HG02870 (cell line): ENCODE measurements at regions not wholly inside any gene's neighbourhood (a gene's known extent, or its start where the extent isn't known, plus 50 kb on each side); places are given as distances from the start of the nearest gene placed in this dataset.
"Not testable (repeated sequence)": the region's sequence is repeated elsewhere in the genome, so short reads cannot be mapped to it uniquely, and the experiment has no call there.

ENCODE experiments used
- ATAC-seq: cut with Tn5 transposase; IDR thresholded peaks from one replicate; pipeline ENCODE4 v1.9.1; 2021; ENCODE audit warnings: mild to moderate bottlenecking, moderate library complexity; ENCODE audit not compliant: unreplicated experiment

DNA sequence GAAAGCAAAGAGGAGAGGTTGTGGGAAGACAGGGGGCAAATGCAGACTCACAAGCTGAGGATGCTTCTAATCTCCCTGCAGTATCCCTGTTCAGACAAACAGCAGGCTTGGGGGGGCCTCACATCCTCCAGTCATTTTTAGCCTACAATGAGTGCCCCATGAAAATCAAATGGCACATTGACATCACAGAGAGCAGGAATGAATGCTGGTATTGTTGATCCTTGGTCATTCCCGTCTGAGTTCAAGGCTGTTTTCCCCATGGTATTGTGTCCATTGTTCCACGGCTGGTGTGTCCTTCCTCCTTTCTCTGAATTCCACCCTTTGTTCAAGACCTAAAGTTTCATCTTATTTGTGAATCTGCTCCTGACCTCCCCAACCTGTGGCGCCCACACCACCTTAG lies 545.6 kb downstream of the AJAP1 start:
- no peak for ATAC-seq

DNA sequence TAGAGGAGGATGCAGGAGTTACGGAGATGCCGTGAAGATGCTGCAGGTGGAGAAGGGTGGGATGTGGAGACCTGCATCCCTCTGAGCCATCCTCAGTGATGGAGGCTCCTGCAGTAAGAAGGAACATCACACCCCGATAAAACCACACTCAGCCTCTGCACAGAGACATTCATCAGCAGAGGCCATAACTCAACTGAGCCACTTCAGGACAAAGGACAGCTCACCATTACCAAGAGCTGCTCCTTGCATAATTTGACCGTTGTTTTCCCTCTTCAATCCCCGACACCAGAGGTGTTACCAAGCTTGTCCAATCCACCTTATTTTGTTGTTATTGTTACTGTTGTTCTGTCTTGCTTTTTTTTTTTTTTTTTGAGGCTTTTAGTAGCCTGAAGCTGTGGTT lies 543.9 kb downstream of the AJAP1 start:
- ATAC-seq: no peak

DNA sequence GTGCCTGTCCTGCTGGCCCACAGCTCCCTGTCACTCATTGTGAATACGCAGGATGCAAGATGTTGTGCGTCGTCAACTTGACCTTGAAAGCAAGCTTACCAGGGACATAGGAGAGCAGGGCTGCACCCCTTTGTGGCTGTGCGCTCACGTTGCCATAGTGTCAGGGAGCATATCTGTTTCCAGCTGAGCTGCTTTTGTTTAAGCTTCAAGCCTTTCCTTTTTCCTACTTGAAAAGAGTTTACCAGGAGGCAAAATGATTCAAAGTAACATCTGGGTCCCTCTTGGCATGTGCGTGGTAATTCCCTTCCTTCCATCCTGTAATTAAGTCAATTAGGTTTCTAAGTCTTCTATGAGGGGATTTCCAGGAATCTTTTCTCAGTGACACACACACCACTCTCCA lies 537.1 kb downstream of the AJAP1 start:
- ATAC-seq: no peak

DNA sequence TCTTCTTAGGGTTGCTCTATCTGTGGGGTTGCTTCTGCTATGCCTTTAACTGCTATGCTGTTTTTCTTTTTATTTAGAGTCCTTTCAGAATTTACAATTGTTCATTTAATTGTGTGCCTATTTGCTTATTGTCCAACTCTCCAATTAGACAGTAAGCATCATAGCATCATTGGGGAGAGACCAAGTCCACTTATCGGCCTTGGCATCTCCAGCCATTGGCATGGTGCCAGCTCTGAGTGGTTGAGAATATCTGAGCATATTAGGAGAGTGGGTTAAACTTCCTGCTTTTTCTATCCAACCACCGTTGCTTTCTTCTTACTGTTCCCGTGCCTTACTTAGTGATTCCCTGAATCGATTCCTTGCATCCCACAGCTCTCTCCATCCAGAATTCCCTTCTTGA lies 535.0 kb downstream of the AJAP1 start:
- ATAC-seq: no peak

DNA sequence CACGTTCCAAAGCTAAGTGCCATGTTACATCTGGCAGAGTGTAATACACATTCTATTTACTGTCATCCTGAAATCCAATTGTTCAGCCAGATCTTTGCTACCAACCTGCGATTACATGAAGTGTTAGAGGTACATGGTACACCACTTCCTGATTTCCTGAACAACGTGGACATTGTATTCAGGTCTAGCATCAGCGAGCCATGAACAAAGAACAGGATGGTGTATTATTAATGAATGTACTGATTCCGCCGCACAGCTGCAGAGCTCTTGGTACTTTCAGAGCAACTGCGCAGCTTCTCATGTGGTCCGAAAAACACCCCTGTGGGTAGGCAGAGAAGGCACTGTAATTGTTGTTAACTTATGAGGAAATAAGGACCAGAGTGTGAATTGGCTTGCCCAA lies 511.4 kb downstream of the AJAP1 start:
- no peak for ATAC-seq

DNA sequence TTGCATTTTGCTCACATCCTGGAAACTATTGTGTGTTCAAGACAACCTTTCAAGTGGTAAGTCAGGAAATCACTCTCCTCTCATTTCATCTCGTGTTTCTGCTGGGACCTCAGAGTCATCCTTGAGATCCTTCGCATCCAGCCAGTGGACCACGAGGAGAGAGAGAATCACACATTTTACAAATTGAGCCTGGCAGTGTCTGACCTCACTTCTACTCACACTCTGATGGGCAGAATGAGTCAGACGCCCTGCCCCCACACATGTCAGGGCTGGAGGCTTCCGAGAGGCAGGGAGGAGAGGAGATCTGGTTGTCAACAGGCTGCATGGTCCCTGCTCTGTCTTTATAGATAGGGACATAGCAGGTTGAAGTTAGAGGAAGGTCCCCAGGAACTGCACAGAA lies 509.7 kb downstream of the AJAP1 start:
- ATAC-seq: no peak

DNA sequence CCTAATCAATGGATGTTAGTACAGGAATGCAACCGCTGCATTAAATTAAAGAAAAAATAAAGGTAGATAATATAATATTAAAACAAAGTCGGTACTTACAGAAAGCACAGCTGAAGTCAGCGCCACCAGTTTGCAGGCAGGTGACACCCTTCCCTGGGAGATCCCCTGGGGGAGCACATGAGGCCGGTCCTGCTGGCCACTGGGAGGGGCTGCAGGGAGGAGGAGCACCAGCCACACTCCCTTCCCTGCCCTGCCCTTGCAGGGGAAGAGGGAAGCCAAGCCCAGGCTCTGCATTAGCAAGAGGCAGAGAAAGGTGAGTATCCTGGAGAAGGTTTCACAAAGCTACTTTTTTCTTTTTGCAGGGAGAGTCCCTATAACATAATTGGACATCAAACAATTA lies 507.0 kb downstream of the AJAP1 start:
- no peak for ATAC-seq

DNA sequence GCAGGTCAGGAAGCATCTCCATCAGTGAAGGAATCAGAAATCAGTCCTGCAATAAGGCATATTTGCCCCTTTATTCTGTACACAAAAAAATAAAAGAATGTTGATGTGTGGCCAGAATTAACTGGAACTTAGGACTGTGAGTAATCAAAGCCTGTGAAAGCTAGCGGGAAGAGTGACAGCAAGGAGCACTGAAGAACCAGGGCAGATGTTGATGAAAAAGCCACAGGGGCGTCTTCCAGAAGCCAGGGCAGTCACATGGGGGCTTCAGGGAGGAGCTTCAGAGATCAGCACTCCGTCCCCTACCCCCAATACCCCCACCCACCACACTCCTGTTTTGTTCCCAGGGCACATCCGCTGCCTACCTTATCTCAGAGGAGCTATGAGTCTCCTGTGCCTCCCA lies 502.8 kb downstream of the AJAP1 start:
- ATAC-seq: no peak

DNA sequence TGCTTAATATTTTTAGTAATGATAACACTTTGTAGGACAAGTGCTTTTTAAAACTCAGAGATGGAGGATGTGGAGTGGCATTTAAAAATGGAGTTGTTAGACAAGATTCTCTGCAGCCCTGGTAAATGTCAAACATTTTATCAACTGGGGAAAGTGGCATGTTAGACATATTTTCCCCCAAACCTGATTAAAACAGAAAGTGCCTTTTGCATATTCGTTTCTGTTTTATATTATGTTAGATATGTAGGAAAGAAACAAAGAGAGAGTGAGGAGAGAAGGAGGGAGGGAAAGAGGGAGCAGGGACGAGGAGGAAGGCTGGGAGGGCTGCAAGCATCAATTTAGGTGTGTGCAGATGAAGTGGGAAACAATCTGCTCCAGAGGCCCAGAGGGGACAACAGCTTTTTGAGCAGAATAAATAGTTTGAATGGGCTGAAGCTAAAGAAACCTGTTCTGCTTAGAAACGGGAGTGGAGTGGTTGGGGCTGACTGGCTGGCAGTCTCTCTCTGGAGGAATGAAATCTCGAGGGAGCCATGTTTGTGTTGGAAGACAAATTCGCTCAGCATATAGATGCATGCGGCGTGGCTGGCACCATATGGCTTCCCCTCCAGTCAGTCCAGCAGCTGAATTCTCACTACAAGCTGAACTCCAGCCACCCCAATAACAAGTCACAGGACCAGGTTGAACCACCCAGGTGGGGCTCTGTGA lies 502.2 kb downstream of the AJAP1 start:
- no peak for ATAC-seq

DNA sequence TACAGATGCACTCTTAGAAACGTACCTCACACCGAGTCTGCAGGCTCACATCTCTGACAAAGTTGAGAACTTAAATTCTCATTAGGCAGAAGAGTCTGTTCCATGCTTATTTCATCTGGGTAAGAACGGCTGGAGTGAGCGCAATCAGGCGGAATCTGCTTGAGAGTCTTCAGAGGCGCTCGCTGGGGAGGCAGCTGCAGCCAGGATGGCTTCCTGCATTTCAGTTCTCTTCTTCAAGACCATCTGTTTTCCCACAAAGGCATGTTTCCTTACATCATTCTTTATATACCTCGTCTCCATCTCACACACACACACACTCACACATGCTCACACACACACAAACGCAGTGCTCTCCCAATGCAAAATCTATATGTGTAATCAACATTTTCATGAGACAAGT lies 497.1 kb downstream of the AJAP1 start:
- no peak for ATAC-seq

DNA sequence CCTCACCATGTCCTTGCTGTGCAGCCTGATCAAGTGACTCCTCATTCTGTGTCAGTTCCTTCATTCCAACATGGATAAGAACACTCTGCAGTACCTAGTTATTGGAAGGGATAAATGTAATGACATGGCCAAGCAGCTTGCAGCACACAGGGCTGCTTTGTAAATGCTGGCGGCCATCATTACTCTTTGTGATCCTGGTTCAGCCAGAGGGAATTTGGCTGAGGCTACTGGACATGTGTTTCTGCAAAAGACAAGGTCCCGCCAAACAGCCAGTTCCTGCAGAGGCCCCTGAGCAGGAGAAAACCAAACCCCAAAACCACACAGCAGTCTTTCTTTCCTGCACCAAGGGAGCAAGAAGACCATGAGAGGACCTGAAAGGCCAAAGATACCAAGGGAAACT lies 495.8 kb downstream of the AJAP1 start:
- ATAC-seq: no peak

DNA sequence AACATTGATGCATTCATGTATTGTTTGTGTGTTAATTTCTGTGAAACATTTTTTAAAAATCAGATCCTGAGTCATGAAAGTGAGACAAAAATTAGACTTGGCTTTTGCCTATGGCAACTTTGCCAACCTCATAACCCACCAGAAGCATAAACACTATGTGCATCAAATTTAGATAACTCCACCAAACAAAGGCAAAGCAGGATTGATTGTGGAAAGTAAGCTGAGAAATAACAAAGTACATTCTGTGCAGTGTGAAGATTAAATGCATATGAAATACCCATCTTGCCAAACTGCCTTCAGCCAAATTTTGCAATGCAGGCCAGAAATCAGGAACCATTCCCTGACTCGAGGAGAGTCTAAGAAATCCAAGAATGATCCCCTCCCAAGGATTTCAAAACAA lies 493.4 kb downstream of the AJAP1 start:
- no peak for ATAC-seq

DNA sequence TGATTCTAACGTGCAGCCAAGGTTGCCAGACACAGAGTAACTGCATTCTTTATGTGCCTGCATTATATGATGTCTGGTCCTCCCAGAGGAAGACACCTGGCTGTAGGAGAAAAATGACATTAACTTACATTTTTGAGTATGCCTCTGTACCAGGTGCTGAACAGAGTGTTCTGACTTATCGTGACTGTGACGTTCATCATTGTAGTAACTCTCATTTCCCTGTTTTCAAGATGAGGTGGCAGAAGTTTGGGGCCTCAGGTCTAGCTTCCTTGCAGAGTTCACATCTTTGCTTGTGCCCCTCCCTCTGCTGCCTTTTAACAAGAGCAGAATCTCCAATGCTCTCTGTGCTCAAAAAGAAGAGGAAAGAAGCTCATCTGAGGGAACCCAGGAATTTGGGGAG lies 488.0 kb downstream of the AJAP1 start:
- no peak for ATAC-seq

DNA sequence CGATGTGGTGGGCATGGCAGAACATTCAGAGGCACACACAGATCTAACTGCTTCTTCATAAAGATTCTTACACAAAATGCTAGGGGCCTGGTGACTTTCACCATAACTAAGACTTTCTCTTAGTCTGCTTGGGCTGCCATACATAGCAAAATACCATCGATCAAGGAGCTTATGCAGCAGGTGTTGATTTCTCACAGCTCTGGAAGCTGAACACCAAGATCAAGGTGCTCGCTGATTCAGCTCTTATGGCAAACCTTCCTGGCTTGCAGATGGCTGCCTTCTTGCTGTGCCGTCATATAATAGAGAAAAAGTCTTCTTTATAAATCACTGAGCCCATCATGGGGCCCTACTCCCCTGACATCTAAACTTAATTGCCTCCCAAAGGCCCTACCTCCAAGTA lies 487.3 kb downstream of the AJAP1 start:
- ATAC-seq: no peak

DNA sequence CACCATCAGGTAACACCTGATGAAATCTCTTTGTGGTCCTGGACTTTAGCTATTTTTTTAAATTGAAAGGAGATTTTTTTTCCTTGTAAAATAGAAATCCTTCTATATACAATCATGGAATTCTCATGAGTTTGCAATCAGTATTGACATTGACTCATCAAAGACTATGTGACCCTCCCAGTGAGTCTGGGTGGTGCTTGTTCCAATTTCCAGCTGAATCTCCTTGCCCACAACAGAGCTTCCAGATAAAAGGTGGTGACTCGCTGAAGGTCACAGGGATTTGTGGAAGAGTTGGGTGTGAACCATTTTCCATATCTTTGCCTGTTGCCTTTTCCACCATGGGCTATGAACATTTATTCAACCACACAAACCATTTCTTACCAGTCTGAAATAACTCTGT lies 486.6 kb downstream of the AJAP1 start:
- no peak for ATAC-seq

DNA sequence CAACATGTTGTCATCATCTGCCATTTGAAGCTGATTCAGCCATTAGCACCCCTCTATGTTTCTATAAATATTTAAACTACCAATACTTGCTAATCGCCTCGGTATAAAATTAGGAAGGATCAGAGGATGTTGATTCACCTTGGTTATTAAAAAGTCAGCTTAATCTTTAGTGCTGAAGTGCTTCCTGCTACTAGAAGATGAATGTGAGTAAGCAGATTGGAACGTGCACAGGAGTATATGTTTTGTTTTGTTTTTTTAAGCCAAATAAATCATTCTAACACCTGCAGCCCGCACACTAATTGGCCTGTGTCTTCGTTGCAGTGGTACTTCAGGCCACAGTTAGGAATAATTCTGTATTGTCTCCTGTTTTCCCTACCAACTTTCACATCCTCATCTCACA lies 485.7 kb downstream of the AJAP1 start:
- ATAC-seq: no peak

DNA sequence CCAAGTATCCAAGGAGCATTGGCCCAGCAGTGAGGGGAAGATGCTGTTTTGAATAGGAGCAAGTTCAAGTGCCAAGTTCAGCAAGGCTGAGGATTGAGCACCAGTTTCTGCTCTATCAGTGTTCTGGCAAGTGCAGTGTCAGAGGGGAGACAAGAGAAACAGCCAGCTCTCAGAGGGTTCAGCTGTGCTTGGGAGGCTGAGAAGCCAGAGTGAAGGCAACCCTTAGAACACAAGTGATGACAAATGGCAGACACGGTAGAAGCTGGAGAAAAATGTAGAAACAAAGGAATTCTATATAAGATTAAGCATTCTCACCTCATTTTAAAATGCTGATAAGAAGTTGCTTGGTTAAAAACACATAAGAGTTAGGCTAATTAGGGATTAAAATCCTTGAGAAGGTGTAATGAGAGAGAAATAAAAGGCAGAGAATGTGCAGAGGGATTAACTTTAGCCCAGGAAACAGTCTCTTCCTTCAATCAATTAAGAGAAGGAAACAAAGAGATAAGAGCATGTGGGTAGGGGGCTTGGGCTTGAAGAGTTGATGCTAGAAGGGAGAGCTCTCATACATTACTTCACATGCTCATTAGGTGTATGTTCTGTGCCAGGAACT lies 475.4 kb downstream of the AJAP1 start:
- ATAC-seq: no peak

DNA sequence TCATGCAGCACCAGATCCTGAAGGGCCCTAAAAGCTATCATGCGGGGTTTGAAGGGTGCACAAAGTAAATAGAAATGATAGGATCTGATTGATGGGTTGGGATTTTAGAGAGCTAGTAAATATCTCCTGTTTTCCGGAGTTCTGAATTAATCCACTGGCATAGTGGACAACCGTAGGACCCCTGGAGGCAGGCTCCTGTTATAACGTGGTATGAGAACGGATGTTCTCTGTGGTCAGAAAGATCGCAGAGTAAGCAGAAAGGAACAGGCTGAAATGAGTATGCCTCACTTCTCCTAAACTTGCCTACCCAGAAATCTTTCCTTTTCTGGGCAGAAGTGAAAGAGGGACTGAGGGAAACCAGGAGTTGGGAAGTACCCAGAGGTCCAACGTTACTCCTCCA lies 470.8 kb downstream of the AJAP1 start:
- no peak for ATAC-seq

DNA sequence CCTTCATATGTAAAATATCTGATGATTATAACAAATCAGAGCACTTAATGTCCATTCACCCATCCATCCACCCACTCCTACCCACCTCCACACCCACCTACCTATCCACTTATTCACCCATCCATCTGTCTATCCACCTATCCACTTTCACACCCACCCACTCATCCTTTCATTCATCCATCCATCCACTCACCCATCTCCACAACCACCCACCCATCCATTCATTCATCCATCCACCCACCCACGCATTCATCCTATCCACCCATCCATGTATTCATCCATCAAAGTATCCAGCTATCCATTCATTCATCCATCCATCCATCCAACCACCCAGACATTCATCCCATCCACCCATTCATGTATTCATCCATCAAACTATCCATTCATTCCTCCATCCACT lies 466.1 kb downstream of the AJAP1 start:
- ATAC-seq: no peak

DNA sequence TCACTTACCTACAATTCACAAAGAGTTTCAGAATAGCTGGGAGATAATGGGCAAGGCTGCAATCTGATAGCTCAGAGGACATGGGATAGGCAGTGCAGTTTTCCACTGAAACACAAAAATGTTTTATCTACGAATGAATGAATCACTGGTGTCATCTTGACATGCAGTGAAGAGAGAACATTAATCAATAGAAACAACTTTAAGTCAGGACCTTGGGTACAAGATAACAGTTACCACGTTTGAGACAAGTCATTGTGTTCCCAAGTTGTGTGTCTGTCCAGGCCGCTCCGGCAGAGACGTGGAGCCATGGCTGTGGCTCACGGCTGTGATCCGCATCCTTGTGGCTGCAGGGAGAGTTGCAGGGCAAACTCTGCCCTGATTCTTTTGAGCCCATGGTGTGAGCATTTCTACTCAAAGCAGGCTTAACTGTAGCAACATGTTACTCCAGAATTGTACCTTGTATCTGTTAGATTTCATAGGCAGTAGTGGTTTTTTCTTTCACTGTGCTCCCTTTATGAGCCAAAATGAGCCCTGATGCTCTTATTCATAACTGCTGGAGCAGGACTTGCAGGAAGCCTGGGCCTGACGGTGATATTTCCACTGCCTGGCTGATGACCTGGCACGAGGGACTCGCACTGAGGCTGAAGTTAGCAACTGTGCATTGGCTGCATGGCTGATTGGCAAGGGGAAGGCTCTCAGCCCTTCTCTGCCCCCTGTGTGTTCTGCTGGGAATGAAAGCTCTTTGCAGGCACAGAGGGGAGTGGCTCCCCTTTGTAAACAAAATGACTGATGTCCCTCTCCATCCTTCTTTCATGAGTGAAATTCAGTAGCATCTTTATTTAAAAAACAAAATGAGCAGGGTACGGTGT lies 465.2 kb downstream of the AJAP1 start:
- no peak for ATAC-seq

DNA sequence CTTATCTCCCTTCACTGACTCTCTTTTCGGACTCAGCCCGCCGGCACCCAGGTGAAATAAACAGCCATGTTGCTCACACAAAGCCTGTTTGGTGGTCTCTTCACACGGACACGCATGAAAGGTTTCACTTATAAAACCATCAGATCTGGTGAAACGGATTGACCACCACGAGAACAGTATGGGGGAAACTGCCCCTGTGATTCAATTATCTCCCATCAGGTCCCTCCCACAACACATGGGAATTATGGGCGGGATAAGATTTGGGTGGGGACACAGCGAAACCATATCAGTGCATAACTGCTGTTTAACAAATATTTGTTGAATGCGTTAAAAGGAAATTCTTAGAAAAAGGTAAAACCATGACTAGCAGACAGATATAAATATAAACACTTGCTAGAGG lies 464.4 kb downstream of the AJAP1 start:
- not testable (repeated sequence) for ATAC-seq

DNA sequence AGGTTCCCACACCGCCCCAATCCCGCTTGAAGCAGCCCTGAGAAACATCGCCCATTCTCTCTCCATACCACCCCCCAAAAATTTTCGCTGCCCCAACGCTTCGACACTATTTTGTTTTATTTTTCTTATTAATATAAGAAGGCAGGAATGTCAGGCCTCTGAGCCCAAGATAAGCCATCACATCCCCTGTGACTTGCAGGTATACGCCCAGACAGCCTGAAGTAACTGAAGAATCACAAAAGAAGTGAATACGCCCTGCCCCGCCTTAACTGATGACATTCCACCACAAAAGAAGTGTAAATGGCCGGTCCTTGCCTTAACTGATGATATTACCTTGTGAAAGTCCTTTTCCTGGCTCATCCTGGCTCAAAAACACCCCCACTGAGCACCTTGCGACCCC lies 463.9 kb downstream of the AJAP1 start:
- not testable (repeated sequence) for ATAC-seq
